Neural progenitor cell (in vitro differentiated cells): ENCODE measurements at regions not wholly inside any gene's neighbourhood (a gene's known extent, or its start where the extent isn't known, plus 50 kb on each side); places are given as distances from the start of the nearest gene placed in this dataset.

Source experiments
- DNase-seq: peaks from one replicate; pipeline ENCODE4 v3.0.0-alpha.2; 2016; ENCODE audit warnings: low spot score
- H2AFZ ChIP-seq: fragments of 200-600 bp; sonication (generic); replicated peaks from 2 replicates; pipeline ENCODE4 v1.6.1; 2016; ENCODE audit warnings: antibody characterized with exemption
- H3F3A ChIP-seq: fragments of 200-600 bp; sonication (generic); 2 replicates; pipeline ENCODE4 v1.6.1; 2016; ENCODE audit warnings: antibody characterized with exemption, low read depth
- H3K27ac ChIP-seq: fragments of 200-600 bp; sonication (generic); 2 replicates; pipeline ENCODE4 v1.5.1; 2016; ENCODE audit warnings: mild to moderate bottlenecking
- H3K27me3 ChIP-seq: fragments of 200-600 bp; sonication (generic); 2 replicates; pipeline ENCODE4 v1.6.1; 2016; ENCODE audit warnings: mild to moderate bottlenecking, moderate library complexity
- H3K36me3 ChIP-seq: fragments of 200-600 bp; sonication (generic); 2 replicates; pipeline ENCODE4 v1.5.1; 2016
- H3K4me1 ChIP-seq: fragments of 200-600 bp; sonication (generic); 2 replicates; pipeline ENCODE4 v1.6.1; 2016; ENCODE audit warnings: mixed run types
- H3K4me2 ChIP-seq: fragments of 200-600 bp; sonication (generic); 2 replicates; pipeline ENCODE4 v1.6.1; 2016
- H3K4me3 ChIP-seq: fragments of 200-600 bp; sonication (generic); 2 replicates; pipeline ENCODE4 v1.5.1; 2016
- H3K79me2 ChIP-seq: fragments of 200-600 bp; sonication (generic); 2 replicates; pipeline ENCODE4 v1.6.1; 2016; ENCODE audit warnings: low read depth
- H3K9ac ChIP-seq: fragments of 200-600 bp; sonication (generic); 2 replicates; pipeline ENCODE4 v1.6.1; 2016
- H3K9me3 ChIP-seq: fragments of 200-600 bp; sonication (generic); 2 replicates; pipeline ENCODE4 v1.5.1; 2016; ENCODE audit warnings: low read depth
- H4K20me1 ChIP-seq: fragments of 200-600 bp; sonication (generic); 2 replicates; pipeline ENCODE4 v1.6.1; 2016; ENCODE audit warnings: low read depth
- H3K27ac Mint-ChIP-seq: 3 replicates; pipeline ENCODE4 v1.8.0; 2021; ENCODE audit warnings: mixed read lengths
- H3K27me3 Mint-ChIP-seq: 2 replicates; pipeline ENCODE4 v1.8.0; 2022; ENCODE audit warnings: low read depth, mild to moderate bottlenecking, inconsistent platforms, moderate library complexity, mixed read lengths; ENCODE audit not compliant: insufficient read depth
- H3K36me3 Mint-ChIP-seq: 3 replicates; pipeline ENCODE4 v1.8.0; 2021; ENCODE audit warnings: mixed read lengths
- H3K4me1 Mint-ChIP-seq: 3 replicates; pipeline ENCODE4 v1.8.0; 2021; ENCODE audit warnings: mixed read lengths
- H3K4me3 Mint-ChIP-seq: 3 replicates; pipeline ENCODE4 v1.8.0; 2021; ENCODE audit warnings: mild to moderate bottlenecking, moderate library complexity, mixed read lengths
- H3K9me3 Mint-ChIP-seq: 3 replicates; pipeline ENCODE4 v1.8.0; 2020; ENCODE audit warnings: mixed read lengths
- CTCF ChIP-seq: fragments of 200-600 bp; sonication (generic); IDR thresholded peaks from 2 replicates; pipeline ENCODE4 v1.5.1; 2017; ENCODE audit warnings: antibody characterized with exemption, mild to moderate bottlenecking
- EZH2 ChIP-seq: fragments of 200-600 bp; sonication (generic); IDR thresholded peaks from 2 replicates; pipeline ENCODE4 v1.6.1; 2017; ENCODE audit warnings: antibody characterized with exemption, mild to moderate bottlenecking, moderate library complexity
- EZH2phosphoT487 ChIP-seq: fragments of 200-600 bp; sonication (generic); IDR thresholded peaks from 2 replicates; pipeline ENCODE4 v1.6.1; 2017; ENCODE audit warnings: antibody characterized with exemption

DNA sequence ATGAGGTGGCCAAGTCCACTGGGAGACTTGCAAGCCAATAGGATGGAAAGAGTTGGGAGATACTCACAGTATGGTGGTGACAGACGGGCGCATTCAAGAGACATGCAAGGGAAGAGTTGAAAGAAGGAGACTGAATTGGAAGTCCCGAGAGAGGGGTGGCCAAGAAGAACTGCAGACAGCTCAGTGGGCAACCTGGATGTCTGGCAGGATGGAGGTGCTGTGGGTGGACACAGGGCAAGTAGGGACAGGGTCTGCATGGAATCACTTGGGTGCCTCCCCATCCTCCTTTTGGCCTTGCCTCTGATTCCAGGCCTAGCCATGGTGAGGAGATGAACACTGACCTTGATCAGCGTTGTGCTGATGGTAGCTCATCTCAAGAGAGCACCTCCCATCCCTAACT is 235.7 kb upstream of the COPS8 start:
- Histone ChIP-seq H3K9me3 (no peaks in the 10 kb centered on the region), H3K4me3 (no peak overlapping the region), H3K36me3 (no peaks in the 10 kb centered on the region), H3K27ac (no peak overlapping the region), H2AFZ (no peak overlapping the region), H3F3A (no peaks in the 10 kb centered on the region), H3K4me1 (peaks cover 41% of the 10 kb centered on the region), H4K20me1 (no peaks in the 10 kb centered on the region), H3K27me3 (no peaks in the 10 kb centered on the region), H3K9ac (no peak overlapping the region), H3K79me2 (no peaks in the 10 kb centered on the region), H3K4me2 (no peak overlapping the region)
- H3K4me1 Mint-ChIP-seq: peaks cover 74% of the 10 kb centered on the region
- peaks cover 7% of the 10 kb centered on the region for H3K36me3 Mint-ChIP-seq
- H3K4me3 Mint-ChIP-seq: no peak overlapping the region
- no peak for DNase-seq
- peaks cover 34% of the 10 kb centered on the region for H3K27me3 Mint-ChIP-seq
- no peak overlapping the region for H3K27ac Mint-ChIP-seq
- peaks cover 15% of the 10 kb centered on the region for H3K9me3 Mint-ChIP-seq
- TF ChIP-seq EZH2phosphoT487 (no peak), CTCF (no peak), EZH2 (no peak)

GRCh38 chr2:236851187-236851586 is 234.5 kb upstream of the COPS8 start:
- peaks cover 15% of the 10 kb centered on the region for H3K9me3 Mint-ChIP-seq
- H3K27me3 ChIP-seq: no peaks in the 10 kb centered on the region
- peaks cover 5% of the 10 kb centered on the region for H3K36me3 Mint-ChIP-seq
- H4K20me1 ChIP-seq: no peaks in the 10 kb centered on the region
- no peaks in the 10 kb centered on the region for H3F3A ChIP-seq
- peaks cover 81% of the 10 kb centered on the region for H3K4me1 Mint-ChIP-seq
- no peak for DNase-seq
- no peak overlapping the region for H3K27ac Mint-ChIP-seq
- H3K27ac ChIP-seq: no peak overlapping the region
- peaks cover 43% of the 10 kb centered on the region for H3K27me3 Mint-ChIP-seq
- no peaks in the 10 kb centered on the region for H3K9me3 ChIP-seq
- no peaks in the 10 kb centered on the region for H3K79me2 ChIP-seq
- H3K9ac ChIP-seq: no peak overlapping the region
- H2AFZ ChIP-seq: no peak overlapping the region
- no peak for TF ChIP-seq EZH2
- no peak for TF ChIP-seq CTCF
- TF ChIP-seq EZH2phosphoT487: no peak
- H3K4me1 ChIP-seq: peaks cover 43% of the 10 kb centered on the region
- H3K4me3 ChIP-seq: no peak overlapping the region
- no peak overlapping the region for H3K4me3 Mint-ChIP-seq
- no peaks in the 10 kb centered on the region for H3K36me3 ChIP-seq
- no peak overlapping the region for H3K4me2 ChIP-seq

- Histone ChIP-seq H3F3A (peaks cover 11% of the 10 kb centered on the region), H3K9ac (no peak overlapping the region), H3K27me3 (no peaks in the 10 kb centered on the region), H3K9me3 (no peaks in the 10 kb centered on the region), H3K4me2 (no peak overlapping the region), H3K27ac (no peak overlapping the region), H2AFZ (no peak overlapping the region), H3K4me1 (peaks cover 47% of the 10 kb centered on the region), H4K20me1 (no peaks in the 10 kb centered on the region), H3K36me3 (no peaks in the 10 kb centered on the region), H3K4me3 (no peak overlapping the region), H3K79me2 (no peaks in the 10 kb centered on the region)
- Mint-ChIP-seq H3K4me3 (peak overlapping the region; percentile 8), H3K4me1 (peaks cover 83% of the 10 kb centered on the region), H3K36me3 (peaks cover 5% of the 10 kb centered on the region), H3K27ac (peak overlapping the region; percentile 40), H3K9me3 (peaks cover 15% of the 10 kb centered on the region), H3K27me3 (peaks cover 40% of the 10 kb centered on the region)
- TF ChIP-seq EZH2 (no peak), CTCF (no peak), EZH2phosphoT487 (no peak)
- no peak for DNase-seq
These were observed 233.4 kb upstream of the COPS8 start for GRCh38 chr2:236852100-236852976.
